GM12878 (cell line): ENCODE measurements at regions not wholly inside any gene's neighbourhood (a gene's known extent, or its start where the extent isn't known, plus 50 kb on each side); places are given as distances from the start of the nearest gene placed in this dataset.

Experiments
- ATAC-seq: fragments of 200-7000 bp; cut with Tn5 transposase; 3 replicates; pipeline ENCODE4 v1.9.1; 2020; ENCODE audit warnings: mild to moderate bottlenecking, moderate library complexity
- BruUV-seq: library from RNA; stranded (reverse); fragments of 400-500 nt; replicated peaks from 2 replicates; lab custom pipeline; 2021; lab: Mats Ljungman, UMichigan
- CTCF ChIA-PET: fragments of 300-600 bp; sonication (Branson Sonifier 250); formaldehyde crosslinking; extraction: SDS; loops from one replicate; lab custom pipeline; 2021; ENCODE audit warnings: inconsistent platforms; lab: Yijun Ruan, JAX
- POLR2A ChIA-PET: fragments of 350-600 bp; formaldehyde crosslinking; extraction: SDS; loops from one replicate; lab custom pipeline; 2021; ENCODE audit warnings: inconsistent platforms; lab: Charles Lee
- RAD21 ChIA-PET: fragments of 300-600 bp; sonication (Branson Sonifier 250); formaldehyde crosslinking; loops from one replicate; lab custom pipeline; 2023; ENCODE audit warnings: antibody characterized with exemption; ENCODE audit not compliant: unreplicated experiment; lab: Charles Lee
- SMC1A ChIA-PET: fragments of 300-600 bp; sonication (Branson Sonifier 250); formaldehyde crosslinking; loops from one replicate; lab custom pipeline; 2023; ENCODE audit not compliant: unreplicated experiment, uncharacterized antibody; lab: Charles Lee
- DNase-seq: peaks from one replicate; pipeline ENCODE4 v3.0.0-alpha.2; 2011; ENCODE audit warnings: low read depth, low spot score
- FAIRE-seq: peaks from 3 replicates; lab custom pipeline; 2011; peaks lifted over from hg19 to GRCh38; lab: Jason Lieb, UNC
- H2AFZ ChIP-seq: 2 replicates; pipeline ENCODE4 v1.6.0; 2011; ENCODE audit warnings: low read depth, low read length, control low read depth; ENCODE audit not compliant: control insufficient read depth
- H3K27ac ChIP-seq: 2 replicates; pipeline ENCODE4 v1.5.1; 2011; ENCODE audit warnings: control low read depth; ENCODE audit not compliant: control insufficient read depth, insufficient read depth
- H3K27me3 ChIP-seq, 2 experiments: replicated peaks in 1 of 2; 2 replicates each; pipeline versions ENCODE4 v1.6.0 to v1.6.1; 2011; ENCODE audit warnings: low read length in 1 of 2; ENCODE audit not compliant: control insufficient read depth in 2 of 2, insufficient read depth in 2 of 2
- H3K36me3 ChIP-seq, 2 experiments: 2 replicates each; pipeline ENCODE4 v1.5.1; 2011; ENCODE audit warnings: low read length in 1 of 2; ENCODE audit not compliant: control insufficient read depth in 2 of 2, insufficient read depth in 2 of 2
- H3K4me1 ChIP-seq: 2 replicates; pipeline ENCODE4 v1.6.1; 2011; ENCODE audit warnings: mild to moderate bottlenecking, low read length, moderate library complexity, mixed read lengths; ENCODE audit not compliant: control insufficient read depth, insufficient read depth
- H3K4me2 ChIP-seq: 2 replicates; pipeline ENCODE4 v1.6.0; 2011; ENCODE audit warnings: control low read depth; ENCODE audit not compliant: control insufficient read depth, insufficient read depth
- H3K4me3 ChIP-seq: fragments of 200-600 bp; sonication (generic); 2 replicates; pipeline ENCODE4 v1.5.1; 2016
- H3K79me2 ChIP-seq: 2 replicates; pipeline ENCODE4 v1.6.0; 2011; ENCODE audit warnings: low read length; ENCODE audit not compliant: control insufficient read depth, insufficient read depth
- H3K9ac ChIP-seq: 2 replicates; pipeline ENCODE4 v1.8.0; 2011; ENCODE audit warnings: low read length, control low read depth, mixed read lengths; ENCODE audit not compliant: control insufficient read depth, insufficient read depth
- H3K9me3 ChIP-seq: replicated peaks from 3 replicates; pipeline ENCODE4 v1.5.1; 2011; ENCODE audit warnings: mild to moderate bottlenecking, low read length; ENCODE audit not compliant: control insufficient read depth, insufficient read depth
- H4K20me1 ChIP-seq: 2 replicates; pipeline ENCODE4 v1.6.0; 2011; ENCODE audit not compliant: control insufficient read depth, insufficient read depth
- CEBPZ ChIP-seq: fragments of 150-350 bp; IDR thresholded peaks from 2 replicates; pipeline ENCODE4 v1.6.1; 2016; ENCODE audit warnings: low read depth, low read length
- EZH2 ChIP-seq: IDR thresholded peaks from 2 replicates; pipeline ENCODE4 v1.6.1; 2012; ENCODE audit warnings: low read depth, mild to moderate bottlenecking, control low read depth, inconsistent platforms, low read length, borderline replicate concordance; ENCODE audit not compliant: control insufficient read depth
- FOS ChIP-seq: IDR thresholded peaks from 3 replicates; pipeline ENCODE4 v1.6.1; 2011; ENCODE audit warnings: borderline replicate concordance; ENCODE audit not compliant: insufficient read length; ENCODE audit errors: extremely low read depth
- NFYB ChIP-seq: IDR thresholded peaks from 2 replicates; pipeline ENCODE4 v1.6.1; 2011; ENCODE audit warnings: low read depth, mild to moderate bottlenecking, low read length, improper control_type of control experiment, moderate library complexity; ENCODE audit not compliant: insufficient read depth
- PML ChIP-seq: IDR thresholded peaks from 2 replicates; pipeline ENCODE4 v1.6.1; 2012; ENCODE audit warnings: low read length, inconsistent platforms
- SMAD5 ChIP-seq: IDR thresholded peaks from 2 replicates; pipeline ENCODE4 v1.6.1; 2016; ENCODE audit warnings: antibody characterized with exemption, low read depth
- ZBTB4 ChIP-seq: fragments of 450-650 bp; formaldehyde crosslinking; IDR thresholded peaks from 2 replicates; pipeline ENCODE4 v1.4.0; 2022; ENCODE audit warnings: mild to moderate bottlenecking, moderate library complexity
- WGBS: methylation state at CpG from one replicate; pipeline ENCODE4 v1.1.6; 2016; ENCODE audit warnings: low lambda C conversion rate; ENCODE audit not compliant: insufficient replicate concordance, insufficient coverage; ENCODE audit errors: missing lambda C conversion rate; 5-methylcytosine and 5-hydroxymethylcytosine counted together
- in situ Hi-C: fragments of 300-500 bp; cut with MboI; formaldehyde crosslinking; loops from 9 replicates; pipeline ENCODE4 v1.14.3; 2018; ENCODE audit warnings: mixed read lengths
- intact Hi-C: fragments of 100-400 bp; cut with micrococcal nuclease; formaldehyde crosslinking; loops from one replicate; pipeline ENCODE4 v1.14.2; 2022; ENCODE audit not compliant: unreplicated experiment
- TF ChIP-seq, protein P1 (sequence below): fragments of 450-650 bp; IDR thresholded peaks from 2 replicates; pipeline ENCODE4 v1.6.1; 2014; ENCODE audit warnings: mild to moderate bottlenecking

DNA sequence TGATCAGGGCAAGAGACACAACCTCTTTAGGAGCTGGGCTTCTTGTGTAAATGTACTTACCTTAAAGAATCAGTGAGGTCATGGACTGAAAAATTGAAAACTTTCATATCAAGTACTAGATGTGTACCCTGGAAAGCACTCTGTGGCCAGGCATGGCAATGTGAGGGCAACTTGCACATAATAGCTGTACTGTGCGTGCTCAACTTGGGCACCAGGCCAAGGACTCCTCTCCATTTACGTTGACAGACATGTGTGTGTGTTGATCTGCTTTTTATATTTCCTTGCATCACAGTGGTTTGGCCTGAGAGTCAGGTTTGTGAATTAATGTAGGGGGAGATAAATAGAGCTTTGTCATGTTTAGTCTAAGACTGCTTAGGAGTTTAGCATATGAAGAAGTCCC lies 669.5 kb upstream of the REG3G start:
- Histone ChIP-seq H3K27me3 (no peaks in the 10 kb centered on the region), H3K79me2 (no peaks in the 10 kb centered on the region), H3K36me3 (no peaks in the 10 kb centered on the region), H3K27ac (no peak overlapping the region), H3K4me3 (no peak overlapping the region), H3K4me1 (no peaks in the 10 kb centered on the region), H3K9me3 (no peaks in the 10 kb centered on the region), H4K20me1 (no peaks in the 10 kb centered on the region), H3K9ac (no peak overlapping the region), H2AFZ (no peak overlapping the region), H3K4me2 (no peak overlapping the region)
- TF ChIP-seq ZBTB4 (CRISPR knock-in tag) (no peak), EZH2 (no peak), CEBPZ (no peak), FOS (no peak), SMAD5 (no peak), PML (no peak), NFYB (no peak)
- TF ChIP-seq, protein P1, sequence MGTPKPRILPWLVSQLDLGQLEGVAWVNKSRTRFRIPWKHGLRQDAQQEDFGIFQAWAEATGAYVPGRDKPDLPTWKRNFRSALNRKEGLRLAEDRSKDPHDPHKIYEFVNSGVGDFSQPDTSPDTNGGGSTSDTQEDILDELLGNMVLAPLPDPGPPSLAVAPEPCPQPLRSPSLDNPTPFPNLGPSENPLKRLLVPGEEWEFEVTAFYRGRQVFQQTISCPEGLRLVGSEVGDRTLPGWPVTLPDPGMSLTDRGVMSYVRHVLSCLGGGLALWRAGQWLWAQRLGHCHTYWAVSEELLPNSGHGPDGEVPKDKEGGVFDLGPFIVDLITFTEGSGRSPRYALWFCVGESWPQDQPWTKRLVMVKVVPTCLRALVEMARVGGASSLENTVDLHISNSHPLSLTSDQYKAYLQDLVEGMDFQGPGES: no peak
- ATAC-seq (no peak; the same call in 2 of the 3 replicates), FAIRE-seq (no peak), DNase-seq (no peak)
- ChIA-PET CTCF (interaction anchor here (1.2 kb wide), 1 partner anchor 506 kb away, joined by 4 read pairs; no protein-coding TSS in a partner anchor), RAD21 (no interaction called here), POLR2A (interaction anchor here (1.1 kb wide), 1 partner anchor 9 kb away, joined by 4 read pairs; no protein-coding TSS in a partner anchor), SMC1A (interaction anchor here (1.4 to 1.8 kb wide), 3 partner anchors 13 to 44 kb away, joined by 3 to 4 read pairs (median 4); no protein-coding TSS in a partner anchor)
- no TSS peak for BruUV-seq
- intact Hi-C loops (no loop called here), in situ Hi-C loops (loop anchor here (10.0 kb wide), 1 partner anchor 629 kb away; no protein-coding TSS in a partner anchor)
- WGBS: 0% methylated on average over 2 of the region's 2 CpGs
